H1 (cell line): ENCODE measurements at regions not wholly inside any gene's neighbourhood (a gene's known extent, or its start where the extent isn't known, plus 50 kb on each side); places are given as distances from the start of the nearest gene placed in this dataset.

Experiments used
- BRCA1 ChIP-seq: IDR thresholded peaks from 2 replicates; pipeline ENCODE4 v1.6.1; 2012; ENCODE audit warnings: low read depth, low read length, improper control_type of control experiment
- CHD2 ChIP-seq: IDR thresholded peaks from 2 replicates; pipeline ENCODE4 v1.6.1; 2012; ENCODE audit warnings: low read length, improper control_type of control experiment
- TF ChIP-seq, protein P1 (sequence below): fragments of 300-600 bp; sonication (generic); IDR thresholded peaks from 2 replicates; pipeline ENCODE4 v1.7.1; 2012; ENCODE audit warnings: low read length, moderate library complexity, mild to moderate bottlenecking, inconsistent platforms; ENCODE audit not compliant: insufficient replicate concordance
- TF ChIP-seq, protein P2 (sequence below): IDR thresholded peaks from 2 replicates; pipeline ENCODE4 v1.6.1; 2012; ENCODE audit warnings: inconsistent platforms

DNA sequence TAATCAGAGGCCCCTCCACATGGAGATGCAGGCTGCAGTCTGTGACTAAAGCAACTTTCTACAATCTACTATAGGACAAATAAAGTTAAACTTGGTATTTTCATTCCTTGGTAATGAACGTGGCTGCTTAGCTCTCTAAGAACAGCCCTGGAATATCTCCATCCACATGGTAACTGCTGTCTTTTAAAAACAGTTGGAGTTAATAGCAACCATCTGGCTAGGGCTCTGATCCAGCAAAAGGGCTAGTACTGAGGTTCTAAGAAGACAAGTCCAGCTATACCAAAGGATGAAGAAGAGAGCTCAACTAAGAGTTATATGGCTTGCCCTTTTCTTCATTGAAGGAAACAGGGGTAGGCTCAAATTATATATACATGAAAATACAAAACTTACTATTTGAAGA is 920.1 kb downstream of the FLRT2 start (continued):
- TF ChIP-seq, protein P1, sequence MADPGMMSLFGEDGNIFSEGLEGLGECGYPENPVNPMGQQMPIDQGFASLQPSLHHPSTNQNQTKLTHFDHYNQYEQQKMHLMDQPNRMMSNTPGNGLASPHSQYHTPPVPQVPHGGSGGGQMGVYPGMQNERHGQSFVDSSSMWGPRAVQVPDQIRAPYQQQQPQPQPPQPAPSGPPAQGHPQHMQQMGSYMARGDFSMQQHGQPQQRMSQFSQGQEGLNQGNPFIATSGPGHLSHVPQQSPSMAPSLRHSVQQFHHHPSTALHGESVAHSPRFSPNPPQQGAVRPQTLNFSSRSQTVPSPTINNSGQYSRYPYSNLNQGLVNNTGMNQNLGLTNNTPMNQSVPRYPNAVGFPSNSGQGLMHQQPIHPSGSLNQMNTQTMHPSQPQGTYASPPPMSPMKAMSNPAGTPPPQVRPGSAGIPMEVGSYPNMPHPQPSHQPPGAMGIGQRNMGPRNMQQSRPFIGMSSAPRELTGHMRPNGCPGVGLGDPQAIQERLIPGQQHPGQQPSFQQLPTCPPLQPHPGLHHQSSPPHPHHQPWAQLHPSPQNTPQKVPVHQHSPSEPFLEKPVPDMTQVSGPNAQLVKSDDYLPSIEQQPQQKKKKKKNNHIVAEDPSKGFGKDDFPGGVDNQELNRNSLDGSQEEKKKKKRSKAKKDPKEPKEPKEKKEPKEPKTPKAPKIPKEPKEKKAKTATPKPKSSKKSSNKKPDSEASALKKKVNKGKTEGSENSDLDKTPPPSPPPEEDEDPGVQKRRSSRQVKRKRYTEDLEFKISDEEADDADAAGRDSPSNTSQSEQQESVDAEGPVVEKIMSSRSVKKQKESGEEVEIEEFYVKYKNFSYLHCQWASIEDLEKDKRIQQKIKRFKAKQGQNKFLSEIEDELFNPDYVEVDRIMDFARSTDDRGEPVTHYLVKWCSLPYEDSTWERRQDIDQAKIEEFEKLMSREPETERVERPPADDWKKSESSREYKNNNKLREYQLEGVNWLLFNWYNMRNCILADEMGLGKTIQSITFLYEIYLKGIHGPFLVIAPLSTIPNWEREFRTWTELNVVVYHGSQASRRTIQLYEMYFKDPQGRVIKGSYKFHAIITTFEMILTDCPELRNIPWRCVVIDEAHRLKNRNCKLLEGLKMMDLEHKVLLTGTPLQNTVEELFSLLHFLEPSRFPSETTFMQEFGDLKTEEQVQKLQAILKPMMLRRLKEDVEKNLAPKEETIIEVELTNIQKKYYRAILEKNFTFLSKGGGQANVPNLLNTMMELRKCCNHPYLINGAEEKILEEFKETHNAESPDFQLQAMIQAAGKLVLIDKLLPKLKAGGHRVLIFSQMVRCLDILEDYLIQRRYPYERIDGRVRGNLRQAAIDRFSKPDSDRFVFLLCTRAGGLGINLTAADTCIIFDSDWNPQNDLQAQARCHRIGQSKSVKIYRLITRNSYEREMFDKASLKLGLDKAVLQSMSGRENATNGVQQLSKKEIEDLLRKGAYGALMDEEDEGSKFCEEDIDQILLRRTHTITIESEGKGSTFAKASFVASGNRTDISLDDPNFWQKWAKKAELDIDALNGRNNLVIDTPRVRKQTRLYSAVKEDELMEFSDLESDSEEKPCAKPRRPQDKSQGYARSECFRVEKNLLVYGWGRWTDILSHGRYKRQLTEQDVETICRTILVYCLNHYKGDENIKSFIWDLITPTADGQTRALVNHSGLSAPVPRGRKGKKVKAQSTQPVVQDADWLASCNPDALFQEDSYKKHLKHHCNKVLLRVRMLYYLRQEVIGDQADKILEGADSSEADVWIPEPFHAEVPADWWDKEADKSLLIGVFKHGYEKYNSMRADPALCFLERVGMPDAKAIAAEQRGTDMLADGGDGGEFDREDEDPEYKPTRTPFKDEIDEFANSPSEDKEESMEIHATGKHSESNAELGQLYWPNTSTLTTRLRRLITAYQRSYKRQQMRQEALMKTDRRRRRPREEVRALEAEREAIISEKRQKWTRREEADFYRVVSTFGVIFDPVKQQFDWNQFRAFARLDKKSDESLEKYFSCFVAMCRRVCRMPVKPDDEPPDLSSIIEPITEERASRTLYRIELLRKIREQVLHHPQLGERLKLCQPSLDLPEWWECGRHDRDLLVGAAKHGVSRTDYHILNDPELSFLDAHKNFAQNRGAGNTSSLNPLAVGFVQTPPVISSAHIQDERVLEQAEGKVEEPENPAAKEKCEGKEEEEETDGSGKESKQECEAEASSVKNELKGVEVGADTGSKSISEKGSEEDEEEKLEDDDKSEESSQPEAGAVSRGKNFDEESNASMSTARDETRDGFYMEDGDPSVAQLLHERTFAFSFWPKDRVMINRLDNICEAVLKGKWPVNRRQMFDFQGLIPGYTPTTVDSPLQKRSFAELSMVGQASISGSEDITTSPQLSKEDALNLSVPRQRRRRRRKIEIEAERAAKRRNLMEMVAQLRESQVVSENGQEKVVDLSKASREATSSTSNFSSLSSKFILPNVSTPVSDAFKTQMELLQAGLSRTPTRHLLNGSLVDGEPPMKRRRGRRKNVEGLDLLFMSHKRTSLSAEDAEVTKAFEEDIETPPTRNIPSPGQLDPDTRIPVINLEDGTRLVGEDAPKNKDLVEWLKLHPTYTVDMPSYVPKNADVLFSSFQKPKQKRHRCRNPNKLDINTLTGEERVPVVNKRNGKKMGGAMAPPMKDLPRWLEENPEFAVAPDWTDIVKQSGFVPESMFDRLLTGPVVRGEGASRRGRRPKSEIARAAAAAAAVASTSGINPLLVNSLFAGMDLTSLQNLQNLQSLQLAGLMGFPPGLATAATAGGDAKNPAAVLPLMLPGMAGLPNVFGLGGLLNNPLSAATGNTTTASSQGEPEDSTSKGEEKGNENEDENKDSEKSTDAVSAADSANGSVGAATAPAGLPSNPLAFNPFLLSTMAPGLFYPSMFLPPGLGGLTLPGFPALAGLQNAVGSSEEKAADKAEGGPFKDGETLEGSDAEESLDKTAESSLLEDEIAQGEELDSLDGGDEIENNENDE = no peak
- TF ChIP-seq CHD2 = no peak
- TF ChIP-seq, protein P2, sequence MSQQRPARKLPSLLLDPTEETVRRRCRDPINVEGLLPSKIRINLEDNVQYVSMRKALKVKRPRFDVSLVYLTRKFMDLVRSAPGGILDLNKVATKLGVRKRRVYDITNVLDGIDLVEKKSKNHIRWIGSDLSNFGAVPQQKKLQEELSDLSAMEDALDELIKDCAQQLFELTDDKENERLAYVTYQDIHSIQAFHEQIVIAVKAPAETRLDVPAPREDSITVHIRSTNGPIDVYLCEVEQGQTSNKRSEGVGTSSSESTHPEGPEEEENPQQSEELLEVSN = no peak
- TF ChIP-seq BRCA1 = no peak
